GM19397 (cell line): ENCODE measurements at regions not wholly inside any gene's neighbourhood (a gene's known extent, or its start where the extent isn't known, plus 50 kb on each side); places are given as distances from the start of the nearest gene placed in this dataset.

Experiments
- ATAC-seq: cut with Tn5 transposase; IDR thresholded peaks from one replicate; pipeline ENCODE4 v1.9.1; 2021; ENCODE audit warnings: mild to moderate bottlenecking, moderate library complexity; ENCODE audit not compliant: unreplicated experiment

DNA sequence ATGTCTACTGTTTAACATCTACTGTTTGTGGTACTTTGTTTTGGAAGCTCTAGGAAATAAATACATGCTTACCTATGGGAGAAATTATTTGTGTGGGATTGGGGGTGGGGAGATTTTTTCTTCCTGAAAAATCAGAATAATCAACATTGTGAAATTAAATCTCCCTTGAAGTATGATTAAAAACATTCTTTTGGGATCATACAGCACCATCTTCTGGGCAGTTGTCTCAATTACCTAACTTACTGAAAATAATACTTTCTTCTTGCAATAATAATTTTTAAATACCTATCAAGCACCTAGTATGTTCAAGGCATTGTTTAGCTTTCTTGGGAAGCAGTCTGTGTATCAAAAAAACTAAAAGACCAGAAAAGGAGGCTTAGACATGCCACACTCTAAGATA, 576.5 kb upstream of the ARGLU1 start:
- no peak for ATAC-seq

- ATAC-seq: no peak
Measured at GRCh38 chr13:107141767-107142166, 573.8 kb upstream of the ARGLU1 start.

DNA sequence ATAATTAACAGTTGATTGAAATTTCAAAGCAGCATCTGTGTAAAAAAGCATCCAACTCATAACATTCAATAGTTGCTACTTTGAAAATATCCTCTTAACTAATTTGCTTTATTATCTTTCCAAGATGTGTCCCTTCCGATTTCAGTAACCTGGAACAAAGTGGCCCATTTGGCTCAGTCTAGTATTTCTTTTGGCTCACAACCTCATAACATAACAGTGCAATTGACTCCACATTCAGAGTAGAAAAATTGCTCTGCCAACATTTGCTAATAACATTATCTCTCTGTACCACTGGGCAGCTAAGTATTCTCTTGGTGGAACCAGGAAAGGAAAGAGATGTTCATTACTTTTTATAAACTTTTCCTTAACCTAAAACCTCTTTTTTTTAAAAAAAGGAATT, 571.1 kb upstream of the ARGLU1 start:
- no peak for ATAC-seq

DNA sequence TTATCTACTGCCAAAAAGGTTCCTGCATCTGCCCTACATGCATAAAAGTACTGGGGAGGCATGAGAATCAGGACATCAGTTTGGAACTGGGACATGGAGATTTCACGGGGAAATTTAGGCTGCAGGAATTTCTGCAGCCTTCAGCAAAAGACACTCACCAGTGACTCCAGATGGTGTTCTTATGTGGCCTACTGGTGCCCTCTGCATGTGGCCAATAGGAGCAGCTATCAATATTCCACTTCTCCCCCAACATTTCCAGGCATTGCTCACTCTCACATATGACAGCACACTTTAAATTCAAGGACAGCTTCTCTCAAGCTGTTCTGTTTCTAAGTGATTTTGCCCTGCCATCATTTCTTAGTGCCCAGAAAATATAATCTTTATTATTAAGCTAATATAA, 570.5 kb upstream of the ARGLU1 start:
- ATAC-seq: no peak

GRCh38 chr13:107133950-107134349, 566.0 kb upstream of the ARGLU1 start:
- no peak for ATAC-seq

DNA sequence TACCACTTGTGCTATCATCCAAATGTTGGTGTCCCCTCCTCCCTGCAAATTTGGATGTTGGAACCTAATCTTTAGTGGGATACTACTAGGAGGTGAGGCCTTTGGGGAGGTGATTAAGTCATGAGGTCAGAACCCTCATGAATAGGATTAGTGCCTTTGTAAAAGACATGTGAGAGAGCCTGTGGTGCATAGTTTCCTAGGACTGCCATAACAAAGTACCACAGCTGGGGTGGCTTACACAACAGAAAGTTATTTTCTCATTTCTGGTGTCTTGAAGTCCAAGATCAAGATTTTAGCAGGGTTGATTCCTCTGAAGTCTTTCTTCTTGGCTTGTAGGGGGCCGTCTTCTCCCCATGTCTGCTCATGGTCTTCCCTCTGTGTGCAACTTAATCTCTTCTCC, 562.6 kb upstream of the ARGLU1 start:
- no peak for ATAC-seq

DNA sequence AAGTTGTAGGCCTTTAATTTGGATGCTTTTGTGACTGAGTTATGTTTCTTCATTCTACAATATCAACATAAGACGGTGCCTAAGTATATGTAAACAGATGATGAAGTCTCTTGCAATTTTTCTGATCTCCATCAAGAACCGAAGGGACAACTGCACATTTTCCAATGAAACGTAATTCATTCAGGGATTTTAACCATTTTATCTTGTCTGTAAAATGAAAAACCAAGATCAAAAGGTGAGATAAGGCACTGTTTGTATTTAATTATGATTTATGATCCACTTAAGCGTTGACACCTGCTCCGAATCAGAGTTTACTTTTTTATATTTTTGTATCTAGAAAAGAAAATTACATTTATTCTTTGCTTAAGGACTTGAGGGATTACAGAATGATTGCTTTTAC, 556.8 kb upstream of the ARGLU1 start:
- no peak for ATAC-seq

DNA sequence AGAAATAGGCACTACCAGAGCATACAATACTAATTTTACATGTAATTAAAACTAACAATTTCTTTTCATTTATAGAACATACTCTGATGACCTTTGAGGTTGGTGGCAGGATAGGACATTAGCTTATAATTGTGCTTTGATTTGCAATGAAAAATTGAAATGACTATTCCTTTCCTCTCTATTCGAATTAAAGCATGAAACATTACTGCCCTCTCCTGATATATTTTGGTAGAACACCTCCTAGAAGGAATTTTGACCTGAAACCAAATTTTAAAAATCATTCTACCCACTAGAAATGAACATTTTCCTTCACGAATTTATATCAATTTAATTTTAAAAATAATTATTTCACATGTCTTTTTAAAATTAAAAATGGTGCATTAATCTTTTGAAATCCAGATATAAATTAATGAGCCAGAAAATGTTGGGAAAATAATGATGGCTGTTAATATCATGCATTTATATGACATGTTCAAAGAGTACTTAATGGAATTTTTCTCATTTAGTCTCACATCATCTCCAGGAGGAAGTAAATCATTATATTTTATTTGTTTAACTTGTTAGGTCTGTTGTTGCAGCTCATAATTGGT, 556.3 kb upstream of the ARGLU1 start:
- ATAC-seq: no peak

DNA sequence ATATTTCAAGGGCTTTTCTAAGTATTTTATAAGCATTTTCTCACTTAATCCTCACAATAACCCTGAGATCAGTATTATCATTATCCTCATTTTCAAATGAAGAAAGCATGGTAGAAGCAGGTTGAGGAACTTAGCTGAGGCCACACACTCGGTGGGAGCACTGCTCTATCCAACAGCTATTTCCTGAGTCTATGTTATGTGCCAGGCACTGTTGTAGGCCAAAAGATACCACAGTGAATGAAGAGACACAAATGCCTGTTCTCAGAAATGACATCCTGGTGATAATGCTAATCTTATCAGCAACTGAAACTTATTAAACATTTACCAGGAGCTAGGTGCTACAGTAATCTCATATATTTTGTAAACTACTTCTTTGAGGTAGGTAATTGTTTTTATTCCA, 553.9 kb upstream of the ARGLU1 start:
- ATAC-seq: no peak

DNA sequence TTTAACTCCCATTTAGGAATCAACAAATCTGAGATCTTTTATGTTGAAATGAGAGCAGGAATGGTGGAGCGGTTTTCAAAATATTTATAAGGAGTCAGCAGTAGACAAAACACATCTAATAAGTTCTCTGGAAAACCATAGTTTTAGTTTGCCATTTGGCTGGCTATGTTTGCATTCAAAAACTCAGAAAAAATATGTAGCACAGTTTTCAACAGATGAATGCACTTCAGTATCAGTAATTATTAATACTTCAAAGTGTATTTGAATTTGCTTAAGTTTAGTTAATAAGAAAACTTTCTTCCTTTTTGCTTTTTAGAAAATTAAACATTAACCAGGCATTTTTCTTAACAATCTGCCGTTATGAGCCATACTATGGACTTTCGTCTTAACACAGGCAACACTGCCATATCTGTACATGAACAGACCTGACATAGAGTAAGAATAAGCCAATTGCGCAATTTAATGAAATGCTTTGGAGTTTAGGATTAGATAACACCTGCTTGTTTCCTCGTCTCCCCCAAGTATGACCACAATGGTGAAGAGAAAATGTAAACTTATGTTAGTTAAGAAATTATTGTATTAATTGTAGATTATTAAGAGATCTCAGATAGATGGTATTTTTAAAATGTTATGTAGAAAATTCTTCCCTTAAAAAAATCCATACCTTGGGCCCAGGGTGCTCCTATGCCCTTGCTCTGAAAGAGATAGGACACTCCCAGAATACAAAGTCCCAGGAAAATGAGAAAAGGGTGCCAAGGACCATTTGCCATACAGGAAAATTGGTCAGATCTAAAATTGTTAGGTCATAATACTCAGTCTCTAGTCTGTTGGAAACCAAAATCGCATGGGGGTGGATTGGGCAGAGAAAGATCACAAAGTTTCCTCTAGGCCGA, 552.3 kb upstream of the ARGLU1 start:
- no peak for ATAC-seq

DNA sequence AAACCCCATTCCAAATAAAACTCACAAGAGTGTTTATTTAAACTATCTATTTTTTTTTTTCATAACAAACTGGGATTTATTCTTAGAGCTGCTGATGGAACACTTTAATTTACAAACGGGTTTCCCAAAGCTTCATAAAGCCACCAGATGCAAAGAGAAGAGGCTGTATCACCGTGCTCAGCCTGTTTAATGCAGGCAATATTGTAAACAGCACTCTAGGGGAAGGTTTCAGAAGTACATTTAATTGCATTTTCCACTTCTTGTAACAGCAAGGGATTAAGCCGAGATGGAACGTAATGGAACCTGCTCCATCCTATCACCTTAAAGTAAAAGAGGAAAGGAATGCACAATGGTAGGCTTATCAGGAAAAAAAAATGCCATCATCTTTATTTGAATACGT, 550.6 kb upstream of the ARGLU1 start:
- ATAC-seq: no peak

- ATAC-seq: no peak
Measured at GRCh38 chr13:107117327-107118012, 549.5 kb upstream of the ARGLU1 start.

DNA sequence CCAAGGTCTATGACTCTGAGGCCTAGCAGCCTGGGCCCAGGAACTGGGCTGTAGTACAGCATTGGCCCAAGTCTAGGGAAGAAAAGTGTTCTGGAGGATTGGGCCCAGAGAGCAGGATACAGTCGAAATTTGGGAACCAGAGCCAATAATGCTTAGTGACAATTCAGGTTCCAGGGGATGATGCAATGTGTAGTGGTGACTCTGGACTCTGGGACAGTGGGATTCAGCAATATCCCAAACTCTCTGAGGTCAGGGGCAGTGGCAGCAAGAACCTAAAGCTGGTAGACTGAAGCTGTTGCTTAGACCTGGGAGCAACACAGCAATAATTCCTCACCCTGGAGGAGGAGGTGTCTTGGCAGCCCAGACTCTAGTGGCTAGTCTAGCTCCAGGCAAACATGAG, 545.5 kb upstream of the ARGLU1 start:
- ATAC-seq: no peak

- no peak for ATAC-seq
Measured at GRCh38 chr13:107111248-107111647, 543.3 kb upstream of the ARGLU1 start.

GRCh38 chr13:107104631-107105030, 536.7 kb upstream of the ARGLU1 start:
- ATAC-seq: no peak

DNA sequence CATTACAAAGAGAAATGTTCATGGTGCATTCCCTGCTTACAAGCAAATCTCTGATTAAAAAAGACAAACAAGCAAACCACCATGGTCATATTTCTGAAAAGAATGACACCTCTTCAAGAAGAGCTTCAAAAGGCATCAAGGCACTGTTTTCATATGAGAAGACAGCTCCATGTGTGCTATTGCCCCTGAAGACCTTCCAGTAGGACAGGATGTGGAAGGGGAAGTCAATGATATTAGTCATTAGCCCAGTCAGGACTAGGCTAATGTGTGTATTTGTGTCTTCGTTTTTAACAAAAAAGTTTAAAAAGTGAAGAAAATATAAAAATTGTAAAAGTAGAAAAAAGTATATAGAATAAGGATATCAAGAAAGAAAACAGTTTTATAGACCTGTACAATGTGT, 534.7 kb upstream of the ARGLU1 start:
- no peak for ATAC-seq

DNA sequence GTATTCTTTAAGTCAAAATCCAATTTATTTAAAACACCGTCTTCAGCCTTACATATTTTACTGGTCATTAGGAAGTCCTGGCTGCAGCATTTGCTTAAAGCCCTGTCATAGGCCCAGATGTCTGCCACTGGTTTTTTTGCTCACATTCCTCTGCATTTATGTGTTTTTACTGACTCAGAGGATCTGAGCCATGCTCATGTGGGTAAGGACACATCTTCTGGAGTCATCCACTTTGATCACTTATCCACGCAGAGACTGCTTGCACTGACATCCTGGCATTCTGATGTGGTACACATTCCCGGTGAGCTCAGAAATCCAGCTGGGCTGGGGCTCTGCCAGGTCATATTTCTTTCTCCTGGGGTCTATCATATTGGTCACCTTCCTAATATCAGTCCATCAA, 531.7 kb upstream of the ARGLU1 start:
- ATAC-seq: no peak

DNA sequence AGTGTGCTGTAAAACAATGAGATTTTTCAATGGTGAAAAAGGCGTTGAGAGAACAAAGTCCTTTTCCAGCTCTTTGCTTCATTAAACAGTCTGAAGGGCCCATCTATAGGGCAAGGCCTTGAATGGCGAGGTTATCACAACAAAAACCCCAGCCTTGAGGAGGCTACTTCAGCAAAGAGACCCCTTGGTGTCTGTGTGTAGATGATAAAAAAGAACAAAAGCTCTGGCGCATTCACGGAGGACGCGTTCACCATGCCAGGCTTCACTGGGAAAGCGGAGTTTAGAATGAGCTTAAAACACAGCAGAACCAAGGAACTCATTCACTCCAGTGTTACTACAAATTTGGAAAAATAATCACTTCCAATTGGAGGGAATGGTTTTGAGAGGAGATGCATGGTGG, 530.0 kb upstream of the ARGLU1 start:
- no peak for ATAC-seq

DNA sequence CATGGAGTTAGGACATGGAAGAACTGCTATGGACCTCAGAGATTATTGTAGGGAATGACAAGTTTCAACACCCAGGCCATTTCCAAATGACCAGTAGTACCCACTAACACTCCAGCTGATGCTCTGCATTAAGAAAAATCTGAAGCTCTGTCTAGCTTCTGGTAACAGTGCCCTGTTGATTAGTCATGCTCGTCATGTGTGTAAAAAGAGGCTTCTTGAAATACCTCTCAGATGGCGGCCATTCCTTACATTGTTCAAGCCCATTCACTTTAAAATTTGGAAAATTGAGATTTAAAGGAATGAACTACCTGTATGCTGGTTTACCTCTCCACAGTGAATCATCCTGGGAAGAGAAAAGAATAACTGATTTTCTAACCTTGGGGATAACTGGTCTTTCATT, 527.9 kb upstream of the ARGLU1 start:
- ATAC-seq: no peak

- ATAC-seq: no peak
Measured at GRCh38 chr13:107091861-107092260, 523.9 kb upstream of the ARGLU1 start.

DNA sequence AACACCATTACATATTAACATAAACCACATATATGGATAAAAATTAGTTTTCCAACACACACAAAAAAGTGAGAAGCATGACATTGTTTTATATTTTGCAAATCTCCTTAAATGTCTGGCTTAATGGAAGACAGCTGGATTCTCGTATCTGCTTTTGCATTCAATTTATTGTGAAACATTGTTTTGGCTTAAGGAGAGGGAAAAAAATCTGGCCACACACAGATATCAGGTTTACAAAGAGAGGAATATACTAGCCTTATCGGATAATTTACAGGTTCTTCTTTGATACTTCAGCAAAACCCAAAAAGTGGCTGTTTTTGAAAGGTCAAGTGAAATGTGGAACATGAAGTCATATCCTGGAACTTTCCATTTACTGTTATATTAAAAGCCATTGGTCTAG, 523.5 kb upstream of the ARGLU1 start:
- ATAC-seq: no peak

DNA sequence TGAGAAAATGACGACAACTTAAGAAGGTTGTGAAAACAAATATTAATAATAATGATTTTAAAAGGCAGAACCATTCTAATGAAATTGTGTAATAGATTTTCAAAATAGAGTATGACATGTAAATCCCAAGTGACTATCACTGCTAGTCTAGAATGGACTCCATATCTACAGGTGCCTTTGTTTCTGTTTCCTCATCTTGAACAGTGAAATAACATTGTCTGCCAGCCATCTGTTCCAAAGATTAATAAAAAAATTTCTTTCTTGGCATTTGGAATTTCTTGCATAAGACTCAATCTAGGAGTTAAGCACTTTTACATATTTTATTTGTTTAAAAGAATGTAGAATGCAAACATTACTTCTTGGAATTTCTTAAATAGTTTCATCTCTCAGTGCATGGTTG, 520.1 kb upstream of the ARGLU1 start:
- no peak for ATAC-seq
